Breast epithelium (tissue), 4 donors: ENCODE measurements at regions not wholly inside any gene's neighbourhood (a gene's known extent, or its start where the extent isn't known, plus 50 kb on each side); places are given as distances from the start of the nearest gene placed in this dataset.

Experiments used
- DNase-seq, 2 donors: peaks; one replicate each; pipeline ENCODE4 v3.0.0-alpha.2; 2019; ENCODE audit warnings: low spot score in 2 of 2
- H3K27ac ChIP-seq, 2 donors: fragments of 200-600 bp; sonication (generic) in 1 of 2; one replicate each; pipeline ENCODE4 v1.5.1; 2016 to 2019; ENCODE audit warnings: mild to moderate bottlenecking in 1 of 2
- H3K27me3 ChIP-seq, 2 donors: fragments of 200-600 bp; sonication (generic) in 1 of 2; one replicate each; pipeline versions ENCODE4 v1.5.1 to v1.6.0; 2017 to 2019; ENCODE audit warnings: control low read depth in 1 of 2, mild to moderate bottlenecking in 1 of 2
- H3K36me3 ChIP-seq: fragments of 200-600 bp; one replicate; pipeline ENCODE4 v1.5.1; 2019
- H3K4me1 ChIP-seq, 2 donors: fragments of 200-600 bp; sonication (generic); one replicate each; pipeline ENCODE4 v1.5.1; 2016 to 2019; ENCODE audit warnings: control low read depth in 1 of 2
- H3K4me3 ChIP-seq, 3 donors: fragments of 200-600 bp; sonication (generic); 1 replicate in 2 of 3; 2 replicates in 1 of 3; pipeline ENCODE4 v1.5.1; 2016 to 2019; ENCODE audit warnings: mild to moderate bottlenecking in 3 of 3, moderate library complexity in 2 of 3
- H3K9me3 ChIP-seq, 2 donors: fragments of 200-600 bp; sonication (generic) in 1 of 2; one replicate each; pipeline ENCODE4 v1.5.1; 2016 to 2019; ENCODE audit warnings: control low read depth in 1 of 2
- CTCF ChIP-seq, 3 donors: fragments of 450-650 bp; IDR thresholded peaks; one replicate each; pipeline ENCODE4 v1.5.1; 2016 to 2017; ENCODE audit warnings: antibody characterized with exemption in 3 of 3, mild to moderate bottlenecking in 3 of 3, moderate library complexity in 3 of 3
- POLR2A ChIP-seq: fragments of 450-650 bp; IDR thresholded peaks from one replicate; pipeline ENCODE4 v1.6.1; 2016; ENCODE audit warnings: antibody characterized with exemption, mild to moderate bottlenecking, moderate library complexity
- POLR2AphosphoS5 ChIP-seq, 3 donors: sonication (generic); formaldehyde crosslinking; IDR thresholded peaks; one replicate each; pipeline ENCODE4 v1.6.1; 2017; ENCODE audit warnings: antibody characterized with exemption in 3 of 3
- intact Hi-C: fragments of 100-400 bp; cut with DNase I; formaldehyde crosslinking; loops from one replicate; pipeline ENCODE4 v1.15.1; 2023; ENCODE audit warnings: low total_unique reads

GRCh38 chr5:17094830-17095229 lies 122.6 kb upstream of the BASP1 start:
- Histone ChIP-seq H3K27me3 (no peaks in the 10 kb centered on the region), H3K27ac (no peak overlapping the region), H3K9me3 (no peaks in the 10 kb centered on the region), H3K36me3 (no peaks in the 10 kb centered on the region), H3K4me1 (no peaks in the 10 kb centered on the region), H3K4me3 (no peak overlapping the region)
- TF ChIP-seq POLR2A (no peak), POLR2AphosphoS5 (IDR thresholded peaks at IDR 0.05) (no peak), CTCF (IDR thresholded peaks at IDR 0.05) (no peak)
- intact Hi-C loops, result no loop called here
- DNase-seq, result no peak

- no peak for DNase-seq
- TF ChIP-seq POLR2A (no peak), POLR2AphosphoS5 (IDR thresholded peaks at IDR 0.05) (no peak), CTCF (IDR thresholded peaks at IDR 0.05) (no peak)
- H3K36me3 ChIP-seq, result no peaks in the 10 kb centered on the region
- H3K4me1 ChIP-seq, result no peaks in the 10 kb centered on the region
- no peaks in the 10 kb centered on the region for H3K9me3 ChIP-seq
- intact Hi-C loops, result no loop called here
- no peak overlapping the region for H3K4me3 ChIP-seq
- no peaks in the 10 kb centered on the region for H3K27me3 ChIP-seq
- no peak overlapping the region for H3K27ac ChIP-seq
These were observed 120.3 kb upstream of the BASP1 start for GRCh38 chr5:17096952-17097695.

GRCh38 chr5:17099946-17100345 lies 117.5 kb upstream of the BASP1 start:
- H3K9me3 ChIP-seq, result no peaks in the 10 kb centered on the region
- H3K27me3 ChIP-seq, result no peaks in the 10 kb centered on the region
- intact Hi-C loops, result no loop called here

GRCh38 chr5:17103461-17103860 lies 114.0 kb upstream of the BASP1 start:
- Histone ChIP-seq H3K4me1 (no peaks in the 10 kb centered on the region), H3K36me3 (no peaks in the 10 kb centered on the region), H3K27ac (no peak overlapping the region), H3K4me3 (no peak overlapping the region), H3K9me3 (no peaks in the 10 kb centered on the region), H3K27me3 (no peaks in the 10 kb centered on the region)
- no peak for DNase-seq
- TF ChIP-seq POLR2AphosphoS5 (IDR thresholded peaks at IDR 0.05) (no peak), CTCF (IDR thresholded peaks at IDR 0.05) (no peak), POLR2A (no peak)
- intact Hi-C loops, result no loop called here

More at GRCh38 chr5:17099946-17100345, 117.5 kb upstream of the BASP1 start:
- TF ChIP-seq POLR2AphosphoS5 (IDR thresholded peaks at IDR 0.05) (no peak), POLR2A (no peak), CTCF (IDR thresholded peaks at IDR 0.05) (no peak)
- no peaks in the 10 kb centered on the region for H3K4me1 ChIP-seq
- no peaks in the 10 kb centered on the region for H3K36me3 ChIP-seq
- H3K4me3 ChIP-seq, result no peak overlapping the region
- DNase-seq, result no peak
- no peak overlapping the region for H3K27ac ChIP-seq

GRCh38 chr5:17105744-17106418 lies 111.5 kb upstream of the BASP1 start:
- Histone ChIP-seq H3K27me3 (no peaks in the 10 kb centered on the region), H3K27ac (no peak overlapping the region), H3K4me3 (no peak overlapping the region), H3K4me1 (no peaks in the 10 kb centered on the region), H3K36me3 (no peaks in the 10 kb centered on the region), H3K9me3 (no peaks in the 10 kb centered on the region)
- no peak for TF ChIP-seq POLR2AphosphoS5 (IDR thresholded peaks at IDR 0.05)
- DNase-seq, result no peak
- intact Hi-C loops, result no loop called here
